ENCODE measurements at regions not wholly inside any gene's neighbourhood (a gene's known extent, or its start where the extent isn't known, plus 50 kb on each side); places are given as distances from the start of the nearest gene placed in this dataset.

- DNase-seq (ENCODE audit: low read depth in 2 of 2): no peak
Observed at GRCh38 chr10:123409426-123409825, 255.2 kb downstream of the BUB3 start.

GRCh38 chr10:123409884-123410283 lies 255.7 kb downstream of the BUB3 start:
- no peak for DNase-seq (ENCODE audit: low read depth in 2 of 2)

- DNase-seq (ENCODE audit: low read depth in 2 of 2): no peak
Observed at GRCh38 chr10:123413353-123413752, 252.8 kb upstream of the GPR26 start.

- DNase-seq (ENCODE audit: low read depth in 2 of 2): no peak
Observed at GRCh38 chr10:123415523-123415922, 250.6 kb upstream of the GPR26 start.

GRCh38 chr10:123417414-123417813 lies 248.7 kb upstream of the GPR26 start:
- DNase-seq (ENCODE audit: low read depth in 2 of 2): no peak

- no peak for DNase-seq (ENCODE audit: low read depth in 2 of 2)
Observed at GRCh38 chr10:123421461-123421860, 244.7 kb upstream of the GPR26 start.

GRCh38 chr10:123422261-123422660 lies 243.9 kb upstream of the GPR26 start:
- no peak for DNase-seq (ENCODE audit: low read depth in 2 of 2)

GRCh38 chr10:123424537-123424936 lies 241.6 kb upstream of the GPR26 start:
- DNase-seq (ENCODE audit: low read depth in 2 of 2): no peak

- no peak for DNase-seq (ENCODE audit: low read depth in 2 of 2)
Observed at GRCh38 chr10:123425680-123426079, 240.5 kb upstream of the GPR26 start.

GRCh38 chr10:123427165-123427786 lies 238.9 kb upstream of the GPR26 start:
- no peak for DNase-seq (ENCODE audit: low read depth in 2 of 2)

- DNase-seq (ENCODE audit: low read depth in 2 of 2): no peak
Observed at GRCh38 chr10:123428391-123428790, 237.8 kb upstream of the GPR26 start.

- no peak for DNase-seq (ENCODE audit: low read depth in 2 of 2)
Observed at GRCh38 chr10:123429706-123430221, 236.4 kb upstream of the GPR26 start.

GRCh38 chr10:123433539-123433938 lies 232.6 kb upstream of the GPR26 start:
- DNase-seq (ENCODE audit: low read depth in 2 of 2): no peak

GRCh38 chr10:123434435-123435039 lies 231.6 kb upstream of the GPR26 start:
- DNase-seq (ENCODE audit: low read depth in 2 of 2): no peak

GRCh38 chr10:123442901-123443300 lies 223.3 kb upstream of the GPR26 start:
- no peak for DNase-seq (ENCODE audit: low read depth in 2 of 2)

GRCh38 chr10:123443924-123444323 lies 222.2 kb upstream of the GPR26 start:
- no peak for DNase-seq (ENCODE audit: low read depth in 2 of 2)

- DNase-seq (ENCODE audit: low read depth in 2 of 2): no peak
Observed at GRCh38 chr10:123445261-123445775, 220.8 kb upstream of the GPR26 start.

- no peak for DNase-seq (ENCODE audit: low read depth in 2 of 2)
Observed at GRCh38 chr10:123446449-123447156, 219.6 kb upstream of the GPR26 start.

- DNase-seq (ENCODE audit: low read depth in 2 of 2): no peak
Observed at GRCh38 chr10:123449234-123449962, 216.8 kb upstream of the GPR26 start.

- DNase-seq (ENCODE audit: low read depth in 2 of 2): no peak
Observed at GRCh38 chr10:123450956-123451605, 215.1 kb upstream of the GPR26 start.

- no peak for DNase-seq (ENCODE audit: low read depth in 2 of 2)
Observed at GRCh38 chr10:123451618-123452245, 214.4 kb upstream of the GPR26 start.
